Fibroblast of the aortic adventitia (primary cell): ENCODE measurements at regions not wholly inside any gene's neighbourhood (a gene's known extent, or its start where the extent isn't known, plus 50 kb on each side); places are given as distances from the start of the nearest gene placed in this dataset.
"Not testable (repeated sequence)": the region's sequence is repeated elsewhere in the genome, so short reads cannot be mapped to it uniquely, and the experiment has no call there.

ENCODE experiments used
- DNase-seq: peaks from one replicate; pipeline ENCODE4 v3.0.0-alpha.2; 2010; ENCODE audit warnings: low read depth
- H3K4me3 ChIP-seq: 2 replicates; pipeline ENCODE4 v1.5.1; 2011; ENCODE audit warnings: low read depth, mild to moderate bottlenecking, control low read depth, low read length, moderate library complexity
- TF ChIP-seq, protein P1 (sequence below): IDR thresholded peaks from 2 replicates; pipeline ENCODE4 v1.5.1; 2011; ENCODE audit warnings: mild to moderate bottlenecking, low read length, control low read depth, inconsistent platforms; ENCODE audit not compliant: insufficient read depth

DNA sequence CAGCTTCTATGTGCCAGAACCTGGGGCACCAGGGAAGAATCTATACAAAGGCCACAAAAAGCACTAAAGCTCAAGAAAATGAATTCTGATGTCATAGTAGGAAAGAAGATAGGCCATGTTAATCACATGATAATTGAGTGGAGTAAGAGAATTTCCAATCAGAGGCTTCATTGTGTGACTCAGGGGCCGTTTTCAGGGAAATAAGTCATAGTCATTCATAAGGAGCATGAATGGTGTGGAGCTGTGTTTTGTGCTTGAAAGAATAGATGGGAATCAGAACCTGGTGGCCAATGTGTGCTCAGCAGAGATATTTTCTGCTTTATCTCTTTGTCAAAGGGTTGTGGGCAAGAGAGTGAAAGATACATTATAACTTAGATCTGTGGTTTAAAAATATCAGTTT is 102.4 kb upstream of the ZDHHC15 start:
- TF ChIP-seq, protein P1, sequence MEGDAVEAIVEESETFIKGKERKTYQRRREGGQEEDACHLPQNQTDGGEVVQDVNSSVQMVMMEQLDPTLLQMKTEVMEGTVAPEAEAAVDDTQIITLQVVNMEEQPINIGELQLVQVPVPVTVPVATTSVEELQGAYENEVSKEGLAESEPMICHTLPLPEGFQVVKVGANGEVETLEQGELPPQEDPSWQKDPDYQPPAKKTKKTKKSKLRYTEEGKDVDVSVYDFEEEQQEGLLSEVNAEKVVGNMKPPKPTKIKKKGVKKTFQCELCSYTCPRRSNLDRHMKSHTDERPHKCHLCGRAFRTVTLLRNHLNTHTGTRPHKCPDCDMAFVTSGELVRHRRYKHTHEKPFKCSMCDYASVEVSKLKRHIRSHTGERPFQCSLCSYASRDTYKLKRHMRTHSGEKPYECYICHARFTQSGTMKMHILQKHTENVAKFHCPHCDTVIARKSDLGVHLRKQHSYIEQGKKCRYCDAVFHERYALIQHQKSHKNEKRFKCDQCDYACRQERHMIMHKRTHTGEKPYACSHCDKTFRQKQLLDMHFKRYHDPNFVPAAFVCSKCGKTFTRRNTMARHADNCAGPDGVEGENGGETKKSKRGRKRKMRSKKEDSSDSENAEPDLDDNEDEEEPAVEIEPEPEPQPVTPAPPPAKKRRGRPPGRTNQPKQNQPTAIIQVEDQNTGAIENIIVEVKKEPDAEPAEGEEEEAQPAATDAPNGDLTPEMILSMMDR: no peak
- DNase-seq: no peak
- H3K4me3 ChIP-seq: no peak overlapping the region

- DNase-seq: no peak
- TF ChIP-seq, protein P1: no peak
- H3K4me3 ChIP-seq: no peak overlapping the region
These were observed 100.7 kb upstream of the ZDHHC15 start for GRCh38 chrX:75623535-75623934.

GRCh38 chrX:75609406-75609805 is 86.6 kb upstream of the ZDHHC15 start:
- no peak for DNase-seq
- no peak overlapping the region for H3K4me3 ChIP-seq
- TF ChIP-seq, protein P1: no peak

GRCh38 chrX:75603833-75604232 is 81.0 kb upstream of the ZDHHC15 start:
- peak; percentile 40 for DNase-seq
- H3K4me3 ChIP-seq: no peak overlapping the region
- TF ChIP-seq, protein P1: peak; percentile 63

- H3K4me3 ChIP-seq, DNase-seq: not testable (repeated sequence)
These were observed 79.2 kb upstream of the ZDHHC15 start for GRCh38 chrX:75602022-75602421.

GRCh38 chrX:75596178-75596577 is 73.3 kb upstream of the ZDHHC15 start:
- TF ChIP-seq, protein P1: no peak
- peak; percentile 1 for DNase-seq
- no peak overlapping the region for H3K4me3 ChIP-seq

DNA sequence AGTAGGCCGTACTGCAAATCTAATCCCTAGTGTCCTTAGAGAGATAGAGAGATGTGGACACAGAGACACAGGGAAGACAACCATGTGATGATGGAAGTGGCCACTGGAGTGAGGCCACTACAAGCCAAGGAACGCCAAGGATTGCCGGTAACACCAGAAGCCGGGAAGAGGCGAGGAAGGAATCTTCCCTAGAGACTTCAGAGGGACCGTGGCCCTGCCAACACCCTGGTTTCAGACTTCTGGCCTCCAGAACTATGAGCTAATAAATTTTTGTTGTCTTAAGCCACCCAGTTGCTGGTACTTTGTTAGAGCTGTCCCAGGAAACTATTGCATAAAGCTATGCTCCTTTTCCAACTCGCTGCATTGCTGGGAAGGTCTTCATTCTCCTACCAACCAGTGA is 70.3 kb upstream of the ZDHHC15 start:
- DNase-seq, H3K4me3 ChIP-seq: not testable (repeated sequence)

DNA sequence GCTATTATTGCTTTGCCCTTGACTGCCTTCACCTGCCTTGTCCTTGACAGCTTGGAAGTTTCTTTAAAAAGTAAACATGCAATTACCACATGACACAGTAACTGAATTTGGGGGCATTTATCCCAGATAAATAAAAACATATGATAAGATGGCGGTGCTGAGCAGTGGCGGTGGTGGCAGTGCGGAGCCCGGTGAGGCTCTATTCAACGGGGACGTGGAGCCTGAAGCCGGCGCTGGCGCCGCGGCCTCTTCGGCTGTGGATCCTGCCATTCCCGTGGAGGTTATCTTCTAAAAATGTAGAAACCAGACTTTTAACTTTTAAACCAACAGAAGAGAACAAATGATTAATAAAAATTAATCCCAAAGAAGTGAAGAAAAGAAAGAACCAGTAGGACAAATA is 59.7 kb upstream of the ZDHHC15 start:
- DNase-seq: no peak
- no peak overlapping the region for H3K4me3 ChIP-seq
- TF ChIP-seq, protein P1: no peak
